PC-9 (cell line): ENCODE measurements at regions not wholly inside any gene's neighbourhood (a gene's known extent, or its start where the extent isn't known, plus 50 kb on each side); places are given as distances from the start of the nearest gene placed in this dataset.

Source experiments
- BruUV-seq: library from RNA; stranded (reverse); fragments of 400-500 nt; replicated peaks from 2 replicates; lab custom pipeline; 2021; lab: Mats Ljungman, UMichigan
- CTCF ChIA-PET: fragments of 300-600 bp; sonication (Branson Sonifier 250); formaldehyde crosslinking; loops from one replicate; lab custom pipeline; 2022; ENCODE audit warnings: antibody characterized with exemption; lab: Charles Lee
- POLR2A ChIA-PET: fragments of 300-600 bp; sonication (Branson Sonifier 250); formaldehyde crosslinking; loops from one replicate; lab custom pipeline; 2022; ENCODE audit warnings: antibody characterized with exemption; ENCODE audit not compliant: unreplicated experiment; lab: Charles Lee
- DNase-seq, 2 experiments: peaks; one replicate each; pipeline versions ENCODE4 v3.0.0 to v3.0.0-alpha.2; 2015 to 2022; ENCODE audit warnings: mixed read lengths in 1 of 2
- H2AFZ ChIP-seq: fragments of 200-600 bp; sonication (generic); 2 replicates; pipeline ENCODE4 v1.8.1; 2017; ENCODE audit warnings: antibody characterized with exemption
- H3F3A ChIP-seq: fragments of 200-600 bp; sonication (generic); 2 replicates; pipeline ENCODE4 v1.8.1; 2017; ENCODE audit warnings: antibody characterized with exemption, mild to moderate bottlenecking, low read depth; ENCODE audit not compliant: insufficient read depth
- H3K27ac ChIP-seq: fragments of 200-600 bp; sonication (generic); 2 replicates; pipeline ENCODE4 v1.6.1; 2016; ENCODE audit warnings: mixed run types
- H3K27me3 ChIP-seq: fragments of 200-600 bp; sonication (generic); 2 replicates; pipeline ENCODE4 v1.6.1; 2016; ENCODE audit warnings: low read depth, mixed run types; ENCODE audit not compliant: insufficient read depth
- H3K36me3 ChIP-seq: fragments of 200-600 bp; sonication (generic); 2 replicates; pipeline ENCODE4 v1.6.1; 2016; ENCODE audit warnings: low read depth, mixed run types
- H3K4me1 ChIP-seq: fragments of 200-600 bp; sonication (generic); replicated peaks from 2 replicates; pipeline ENCODE4 v1.6.1; 2016; ENCODE audit warnings: mixed run types; ENCODE audit not compliant: insufficient read depth
- H3K4me2 ChIP-seq: fragments of 200-600 bp; sonication (generic); 2 replicates; pipeline ENCODE4 v1.6.1; 2017; ENCODE audit warnings: mixed run types
- H3K4me3 ChIP-seq: fragments of 200-600 bp; sonication (generic); 2 replicates; pipeline ENCODE4 v1.6.1; 2016; ENCODE audit warnings: mixed run types
- H3K79me2 ChIP-seq: fragments of 200-600 bp; sonication (generic); 2 replicates; pipeline ENCODE4 v1.6.1; 2017; ENCODE audit warnings: low read depth, mixed run types
- H3K9me2 ChIP-seq: fragments of 200-600 bp; sonication (generic); 2 replicates; pipeline ENCODE4 v1.8.1; 2017; ENCODE audit warnings: mild to moderate bottlenecking; ENCODE audit not compliant: insufficient read depth
- H3K9me3 ChIP-seq: fragments of 200-600 bp; sonication (generic); 2 replicates; pipeline ENCODE4 v1.8.1; 2016; ENCODE audit warnings: low read depth; ENCODE audit not compliant: insufficient read depth
- H4K20me1 ChIP-seq: fragments of 200-600 bp; sonication (generic); 2 replicates; pipeline ENCODE4 v1.8.1; 2017; ENCODE audit not compliant: insufficient read depth
- EZH2 ChIP-seq: fragments of 200-600 bp; sonication (generic); IDR thresholded peaks from 2 replicates; pipeline ENCODE4 v1.8.0; 2017; ENCODE audit warnings: antibody characterized with exemption, low read depth
- intact Hi-C: fragments of 100-400 bp; cut with micrococcal nuclease; formaldehyde crosslinking; loops from one replicate; pipeline ENCODE4 v1.10.0; 2022; ENCODE audit not compliant: unreplicated experiment
- TF ChIP-seq, protein P1 (sequence below): fragments of 200-600 bp; sonication (generic); conservative IDR thresholded peaks from 2 replicates; pipeline ENCODE4 v1.6.1; 2017; ENCODE audit warnings: mixed run types, antibody characterized with exemption, mild to moderate bottlenecking, moderate library complexity

DNA sequence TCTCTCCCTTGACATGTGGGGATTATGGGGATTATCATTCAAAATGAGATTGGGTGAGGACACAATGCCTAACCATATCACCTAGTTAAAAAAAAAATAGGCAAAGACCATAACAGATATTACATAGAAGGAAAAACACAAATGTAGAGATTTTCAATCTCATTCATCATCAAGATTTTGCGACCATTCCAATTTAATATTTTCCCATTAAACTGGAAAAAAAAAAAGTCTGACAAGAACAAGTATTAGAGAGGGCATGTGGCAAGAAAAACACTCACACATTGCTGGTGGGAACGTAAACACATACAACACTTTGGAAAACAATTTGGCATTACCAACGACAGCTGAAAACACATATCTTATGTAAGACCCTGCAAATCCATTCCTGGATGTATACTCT is 71.0 kb upstream of the MYCN start:
- Histone ChIP-seq H3K79me2 (no peaks in the 10 kb centered on the region), H3K4me2 (no peak overlapping the region), H3K4me3 (no peak overlapping the region), H3K27me3 (peaks cover 44% of the 10 kb centered on the region), H3K36me3 (no peaks in the 10 kb centered on the region), H3K4me1 (no peaks in the 10 kb centered on the region), H3K9me3 (no peaks in the 10 kb centered on the region), H2AFZ (no peak overlapping the region), H3K27ac (no peak overlapping the region), H4K20me1 (no peaks in the 10 kb centered on the region), H3F3A (no peaks in the 10 kb centered on the region), H3K9me2 (no peaks in the 10 kb centered on the region)
- CTCF ChIA-PET = no interaction called here
- intact Hi-C loops = no loop called here
- BruUV-seq = no TSS peak
- POLR2A ChIA-PET = no interaction called here
- DNase-seq = no peak
- no peak for TF ChIP-seq EZH2
- TF ChIP-seq, protein P1, sequence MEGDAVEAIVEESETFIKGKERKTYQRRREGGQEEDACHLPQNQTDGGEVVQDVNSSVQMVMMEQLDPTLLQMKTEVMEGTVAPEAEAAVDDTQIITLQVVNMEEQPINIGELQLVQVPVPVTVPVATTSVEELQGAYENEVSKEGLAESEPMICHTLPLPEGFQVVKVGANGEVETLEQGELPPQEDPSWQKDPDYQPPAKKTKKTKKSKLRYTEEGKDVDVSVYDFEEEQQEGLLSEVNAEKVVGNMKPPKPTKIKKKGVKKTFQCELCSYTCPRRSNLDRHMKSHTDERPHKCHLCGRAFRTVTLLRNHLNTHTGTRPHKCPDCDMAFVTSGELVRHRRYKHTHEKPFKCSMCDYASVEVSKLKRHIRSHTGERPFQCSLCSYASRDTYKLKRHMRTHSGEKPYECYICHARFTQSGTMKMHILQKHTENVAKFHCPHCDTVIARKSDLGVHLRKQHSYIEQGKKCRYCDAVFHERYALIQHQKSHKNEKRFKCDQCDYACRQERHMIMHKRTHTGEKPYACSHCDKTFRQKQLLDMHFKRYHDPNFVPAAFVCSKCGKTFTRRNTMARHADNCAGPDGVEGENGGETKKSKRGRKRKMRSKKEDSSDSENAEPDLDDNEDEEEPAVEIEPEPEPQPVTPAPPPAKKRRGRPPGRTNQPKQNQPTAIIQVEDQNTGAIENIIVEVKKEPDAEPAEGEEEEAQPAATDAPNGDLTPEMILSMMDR = no peak

DNA sequence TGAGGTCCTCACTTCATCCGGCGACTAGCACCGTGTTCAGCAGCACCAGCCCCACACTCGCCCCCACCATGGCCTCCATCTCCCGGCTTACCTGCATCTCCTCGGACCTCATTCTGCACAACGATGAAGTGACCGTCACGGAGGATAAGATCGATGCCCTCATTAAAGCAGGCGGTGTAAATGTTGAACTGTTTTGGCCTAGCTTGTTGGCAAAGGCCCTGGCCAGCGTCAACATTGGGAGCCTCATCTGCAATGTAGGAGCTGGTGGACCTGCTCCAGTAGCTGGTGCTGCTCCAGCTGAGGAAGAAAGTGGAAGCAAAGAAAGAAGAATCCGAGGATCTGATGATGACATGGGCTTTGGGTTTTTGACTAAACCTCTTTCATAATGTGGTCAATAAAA is 70.5 kb upstream of the MYCN start:
- no peak for DNase-seq
- POLR2A ChIA-PET = no interaction called here
- TF ChIP-seq, protein P1 = no peak
- no peak for TF ChIP-seq EZH2
- Histone ChIP-seq H3K36me3 (no peaks in the 10 kb centered on the region), H2AFZ (no peak overlapping the region), H3K9me3 (no peaks in the 10 kb centered on the region), H3K4me1 (no peaks in the 10 kb centered on the region), H3K27ac (no peak overlapping the region), H4K20me1 (no peaks in the 10 kb centered on the region), H3K79me2 (no peaks in the 10 kb centered on the region), H3K27me3 (peaks cover 44% of the 10 kb centered on the region), H3F3A (no peaks in the 10 kb centered on the region), H3K4me2 (no peak overlapping the region), H3K4me3 (no peak overlapping the region), H3K9me2 (no peaks in the 10 kb centered on the region)
- CTCF ChIA-PET = no interaction called here
- BruUV-seq = no TSS peak
- intact Hi-C loops = no loop called here

DNA sequence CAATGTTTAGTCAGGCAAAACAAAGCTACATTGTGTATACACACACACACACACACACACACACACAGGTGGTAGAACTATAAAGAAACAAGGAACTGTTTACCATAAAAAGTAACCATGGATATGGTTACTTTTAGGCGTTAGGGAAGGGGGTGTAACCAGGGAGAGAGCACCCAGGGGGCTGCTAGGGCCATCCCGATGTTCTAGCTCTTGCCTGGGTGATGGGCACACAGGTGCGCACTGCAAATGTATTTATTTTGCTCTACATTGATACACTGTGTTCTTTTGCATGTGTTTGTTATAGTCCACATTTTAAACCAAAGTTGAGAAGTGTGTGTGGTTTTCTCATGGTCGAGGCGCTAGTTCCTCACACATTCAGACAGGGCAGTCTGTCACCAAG is 69.8 kb upstream of the MYCN start:
- no TSS peak for BruUV-seq
- Histone ChIP-seq H3K27ac (no peak overlapping the region), H3K9me3 (no peaks in the 10 kb centered on the region), H2AFZ (no peak overlapping the region), H3K36me3 (no peaks in the 10 kb centered on the region), H3K27me3 (peaks cover 41% of the 10 kb centered on the region), H3K4me1 (no peaks in the 10 kb centered on the region), H3K4me2 (no peak overlapping the region), H3F3A (no peaks in the 10 kb centered on the region), H3K4me3 (no peak overlapping the region), H4K20me1 (no peaks in the 10 kb centered on the region), H3K9me2 (no peaks in the 10 kb centered on the region), H3K79me2 (no peaks in the 10 kb centered on the region)
- POLR2A ChIA-PET = no interaction called here
- intact Hi-C loops = no loop called here
- no peak for DNase-seq
- TF ChIP-seq, protein P1 = no peak
- no peak for TF ChIP-seq EZH2
- CTCF ChIA-PET = no interaction called here
